GM12874 (cell line): ENCODE measurements at regions not wholly inside any gene's neighbourhood (a gene's known extent, or its start where the extent isn't known, plus 50 kb on each side); places are given as distances from the start of the nearest gene placed in this dataset.

Experiments
- TF ChIP-seq, protein P1 (sequence below): IDR thresholded peaks from 2 replicates; pipeline ENCODE4 v1.5.1; 2011; ENCODE audit warnings: low read depth, mild to moderate bottlenecking, control low read depth, low read length, moderate library complexity; ENCODE audit not compliant: insufficient read depth

DNA sequence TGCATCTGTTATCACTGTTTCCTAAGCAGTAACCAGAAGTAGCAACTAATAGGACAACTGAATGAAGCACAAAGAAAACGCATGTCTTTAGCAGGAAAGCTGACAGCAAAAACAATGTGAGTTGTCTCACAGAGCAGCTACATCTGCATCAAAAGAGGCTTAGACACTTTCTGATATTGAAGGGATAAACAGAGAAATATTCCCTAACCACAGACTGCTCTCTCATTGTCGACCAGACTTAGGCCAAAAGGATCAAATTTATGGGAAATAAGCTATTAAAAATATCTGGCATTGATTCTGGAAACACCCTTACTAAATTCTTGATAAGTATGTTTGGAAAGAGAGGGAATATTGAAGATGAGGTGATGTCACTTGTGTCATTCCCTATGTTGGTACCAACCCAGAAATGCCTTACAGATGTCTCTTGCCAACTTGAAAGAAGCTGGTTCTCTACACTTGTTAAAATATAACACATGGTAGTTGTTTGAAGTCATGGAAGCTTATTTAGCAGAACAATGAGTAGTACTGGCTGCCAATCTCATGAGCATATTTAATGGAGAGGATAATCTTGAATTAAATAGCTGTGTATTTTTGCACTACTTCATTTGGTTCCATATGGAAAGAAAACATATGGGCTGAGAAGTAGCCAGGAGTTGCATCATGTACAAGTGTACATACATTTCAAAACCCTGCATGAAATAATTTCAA is 929.3 kb upstream of the MAN1A1 start:
- TF ChIP-seq, protein P1, sequence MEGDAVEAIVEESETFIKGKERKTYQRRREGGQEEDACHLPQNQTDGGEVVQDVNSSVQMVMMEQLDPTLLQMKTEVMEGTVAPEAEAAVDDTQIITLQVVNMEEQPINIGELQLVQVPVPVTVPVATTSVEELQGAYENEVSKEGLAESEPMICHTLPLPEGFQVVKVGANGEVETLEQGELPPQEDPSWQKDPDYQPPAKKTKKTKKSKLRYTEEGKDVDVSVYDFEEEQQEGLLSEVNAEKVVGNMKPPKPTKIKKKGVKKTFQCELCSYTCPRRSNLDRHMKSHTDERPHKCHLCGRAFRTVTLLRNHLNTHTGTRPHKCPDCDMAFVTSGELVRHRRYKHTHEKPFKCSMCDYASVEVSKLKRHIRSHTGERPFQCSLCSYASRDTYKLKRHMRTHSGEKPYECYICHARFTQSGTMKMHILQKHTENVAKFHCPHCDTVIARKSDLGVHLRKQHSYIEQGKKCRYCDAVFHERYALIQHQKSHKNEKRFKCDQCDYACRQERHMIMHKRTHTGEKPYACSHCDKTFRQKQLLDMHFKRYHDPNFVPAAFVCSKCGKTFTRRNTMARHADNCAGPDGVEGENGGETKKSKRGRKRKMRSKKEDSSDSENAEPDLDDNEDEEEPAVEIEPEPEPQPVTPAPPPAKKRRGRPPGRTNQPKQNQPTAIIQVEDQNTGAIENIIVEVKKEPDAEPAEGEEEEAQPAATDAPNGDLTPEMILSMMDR = no peak

DNA sequence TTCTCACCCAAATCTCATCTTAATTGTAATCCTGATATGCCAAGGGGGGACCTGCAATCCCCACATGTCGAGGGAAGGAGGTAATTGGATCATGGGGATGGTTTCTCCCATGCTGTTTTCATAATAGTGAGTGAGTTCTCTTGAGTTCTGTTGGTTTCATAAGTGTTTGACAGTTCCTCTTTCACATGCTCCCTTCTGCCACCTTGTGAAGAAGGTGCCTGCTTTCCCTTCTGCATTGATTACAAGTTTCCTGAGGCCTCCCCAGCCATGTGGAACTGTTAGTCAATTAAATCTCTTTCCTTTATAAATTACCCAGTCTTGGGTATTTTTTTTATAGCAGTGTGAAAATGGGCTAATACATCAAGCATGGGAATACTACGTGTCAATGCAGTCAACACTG is 925.0 kb upstream of the MAN1A1 start:
- TF ChIP-seq, protein P1 = no peak

DNA sequence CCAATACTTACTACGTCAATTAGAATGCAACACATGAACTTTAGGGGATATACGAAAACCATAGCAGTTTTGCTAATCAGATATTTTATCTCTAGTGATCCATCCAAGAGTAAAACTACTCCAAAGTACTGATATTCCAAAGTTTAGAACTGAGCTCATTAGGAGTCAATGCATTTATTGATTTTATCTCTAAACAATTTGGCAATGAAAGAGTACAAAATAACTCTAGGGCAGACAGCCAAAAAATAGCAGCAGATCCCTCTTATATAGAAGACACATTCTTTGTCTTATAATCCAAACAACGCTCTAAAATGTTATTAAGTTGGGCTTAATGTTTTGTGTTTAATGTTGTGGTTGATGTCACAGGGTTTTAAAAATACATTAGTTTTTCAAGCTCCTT is 923.9 kb upstream of the MAN1A1 start:
- TF ChIP-seq, protein P1 = no peak

DNA sequence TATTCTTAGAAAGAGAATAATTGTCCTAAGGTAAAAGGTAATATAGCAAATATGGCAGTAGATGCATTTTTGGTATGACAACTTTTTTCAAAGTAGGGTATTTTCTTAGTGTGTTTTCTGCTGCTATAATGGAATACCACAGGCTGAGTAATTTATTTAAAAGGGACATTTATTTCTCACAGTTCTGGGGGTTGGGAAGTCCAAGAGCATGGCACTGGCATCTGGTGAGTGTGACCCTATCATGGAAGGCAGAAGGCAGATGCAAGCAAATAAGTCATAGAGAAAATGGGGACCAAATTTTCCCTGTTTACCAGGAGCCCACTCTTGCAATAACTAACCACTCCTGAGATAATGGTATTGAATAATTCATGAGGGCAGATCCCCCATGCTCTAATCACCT is 922.5 kb upstream of the MAN1A1 start:
- TF ChIP-seq, protein P1 = no peak

DNA sequence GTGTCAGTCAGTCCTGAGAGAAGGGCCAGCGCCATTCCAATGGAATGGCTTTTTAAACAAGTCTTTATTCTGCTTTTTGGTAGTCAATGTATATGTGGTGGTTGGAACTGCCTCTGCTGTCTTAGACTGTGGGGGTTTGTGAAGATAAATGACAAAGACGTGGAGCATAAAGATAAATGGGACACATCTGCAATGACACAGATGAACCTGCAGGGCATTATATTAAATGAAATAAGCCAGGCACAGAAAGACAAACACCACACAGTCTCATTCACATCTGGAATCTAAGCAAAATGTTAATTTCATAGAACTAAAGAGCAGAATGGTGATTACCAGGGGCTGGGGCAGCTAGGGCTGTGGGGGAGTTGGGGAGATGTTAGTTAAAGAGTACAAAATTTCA is 912.8 kb upstream of the MAN1A1 start:
- TF ChIP-seq, protein P1 = no peak

DNA sequence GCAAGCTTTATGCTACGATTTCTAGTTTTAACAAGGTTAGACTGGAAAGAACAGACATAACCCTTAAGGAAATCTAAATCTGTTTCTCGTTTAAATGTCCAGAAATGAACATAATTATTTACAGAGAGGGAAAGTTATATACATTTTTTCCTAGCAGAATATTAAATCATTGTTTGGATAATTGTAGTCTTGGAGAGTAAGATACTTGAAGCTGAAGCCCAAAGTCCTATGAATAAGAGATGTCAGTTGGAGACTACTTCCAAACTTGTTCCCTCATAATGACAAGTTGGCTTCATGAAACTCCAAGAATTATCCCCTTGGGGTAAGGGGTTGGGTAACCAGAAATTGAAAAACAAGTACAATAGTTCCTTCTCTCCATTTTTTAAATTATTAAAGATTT is 911.1 kb upstream of the MAN1A1 start:
- TF ChIP-seq, protein P1 = no peak

DNA sequence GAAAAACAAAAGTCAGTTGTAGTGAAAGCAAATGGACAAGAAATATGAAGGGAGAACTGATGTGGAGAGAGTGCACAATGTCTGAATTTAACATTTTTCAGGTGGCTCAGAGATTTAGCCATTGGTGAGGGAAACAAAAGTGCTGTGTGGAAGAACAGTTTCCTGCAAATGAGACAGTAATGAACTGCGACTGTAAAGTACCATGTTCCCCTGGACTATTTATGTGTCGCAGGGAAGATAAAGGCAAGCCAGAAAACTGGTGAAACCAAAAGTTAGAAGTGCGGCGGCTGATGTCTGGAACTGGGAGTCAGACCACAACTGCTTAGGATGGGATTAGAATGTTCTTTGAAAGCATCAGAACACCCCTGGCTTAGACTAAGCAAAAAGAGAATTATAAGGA is 905.1 kb upstream of the MAN1A1 start:
- TF ChIP-seq, protein P1 = no peak

DNA sequence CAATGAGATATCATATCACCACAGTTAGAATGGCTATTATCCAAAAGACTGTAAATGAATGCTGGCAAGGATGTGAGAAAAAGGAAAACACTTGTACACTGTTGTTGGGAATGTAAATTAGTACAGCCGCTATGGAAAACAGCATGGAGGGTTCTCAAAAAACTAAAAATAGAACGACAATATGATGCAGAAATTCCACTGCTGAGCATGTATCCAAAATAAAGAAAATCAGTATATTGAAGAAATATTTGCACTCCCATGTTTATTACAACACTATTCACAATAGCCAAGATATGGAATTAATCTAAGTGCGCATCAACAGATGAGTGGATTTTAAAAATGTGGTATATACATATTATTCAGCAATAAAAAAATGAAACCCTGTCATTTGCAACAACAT is 898.9 kb upstream of the MAN1A1 start:
- TF ChIP-seq, protein P1 = no peak
